GM18870 (cell line): ENCODE measurements at regions not wholly inside any gene's neighbourhood (a gene's known extent, or its start where the extent isn't known, plus 50 kb on each side); places are given as distances from the start of the nearest gene placed in this dataset.
"Not testable (repeated sequence)": the region's sequence is repeated elsewhere in the genome, so short reads cannot be mapped to it uniquely, and the experiment has no call there.

ENCODE experiments used
- ATAC-seq: cut with Tn5 transposase; IDR thresholded peaks from one replicate; pipeline ENCODE4 v1.9.1; 2021; ENCODE audit warnings: moderate library complexity; ENCODE audit not compliant: unreplicated experiment

DNA sequence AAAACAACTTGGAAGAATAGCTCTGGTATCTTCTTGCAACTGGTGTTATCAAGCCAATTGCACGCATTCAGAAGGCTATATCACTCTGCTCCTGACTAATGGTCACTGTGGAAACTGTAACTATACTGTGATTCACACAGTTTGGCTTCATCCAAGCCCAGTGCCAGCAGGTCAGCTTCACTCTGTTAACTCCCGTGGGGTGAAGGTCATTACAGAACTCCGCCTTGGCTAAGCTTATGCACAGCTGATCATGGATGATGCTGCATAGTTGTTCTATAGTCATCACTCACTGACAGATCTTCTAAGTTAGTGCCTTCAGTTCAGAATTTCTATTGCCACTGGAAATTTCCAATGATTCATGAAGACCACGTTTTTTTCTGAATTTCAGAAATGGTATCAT lies 497.2 kb upstream of the NETO1 start:
- ATAC-seq: no peak

DNA sequence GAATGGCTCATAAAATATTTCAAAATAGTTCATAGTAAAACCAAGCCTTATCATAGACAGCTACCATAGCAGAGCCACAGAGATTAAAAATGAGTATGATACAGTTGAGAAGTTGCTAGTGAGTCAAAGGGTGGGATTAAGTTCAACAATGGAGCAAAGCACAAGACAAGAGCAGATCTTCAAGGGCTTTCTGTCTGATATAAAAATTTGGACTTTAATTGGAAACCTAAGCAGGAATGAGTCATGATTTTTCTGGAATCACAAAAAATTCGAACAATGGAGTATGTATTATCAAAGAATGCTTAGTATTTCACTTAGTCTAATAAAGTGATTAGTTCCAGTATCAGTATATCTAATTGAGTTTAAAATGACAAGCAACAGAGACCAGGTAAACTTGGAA lies 487.3 kb upstream of the NETO1 start:
- no peak for ATAC-seq

DNA sequence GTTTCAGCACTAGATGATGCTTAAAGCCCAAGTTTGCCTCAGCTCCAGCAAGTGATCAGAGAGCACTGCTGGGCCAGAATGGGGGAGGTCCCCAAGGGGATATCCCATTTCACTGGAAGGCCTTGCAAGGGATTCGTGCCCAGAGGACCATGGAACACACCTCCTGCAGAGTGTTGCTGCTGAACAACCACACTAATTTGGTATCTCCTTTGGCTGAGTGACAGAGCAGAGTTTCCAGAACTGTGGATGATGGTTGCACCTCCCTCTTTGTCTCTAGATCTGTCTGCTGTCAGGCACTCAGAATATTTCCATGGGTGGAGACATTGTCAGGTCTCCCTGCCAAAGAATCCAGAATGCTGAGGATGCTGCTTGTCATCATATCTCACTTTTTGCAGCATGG lies 484.8 kb upstream of the NETO1 start:
- ATAC-seq: no peak

DNA sequence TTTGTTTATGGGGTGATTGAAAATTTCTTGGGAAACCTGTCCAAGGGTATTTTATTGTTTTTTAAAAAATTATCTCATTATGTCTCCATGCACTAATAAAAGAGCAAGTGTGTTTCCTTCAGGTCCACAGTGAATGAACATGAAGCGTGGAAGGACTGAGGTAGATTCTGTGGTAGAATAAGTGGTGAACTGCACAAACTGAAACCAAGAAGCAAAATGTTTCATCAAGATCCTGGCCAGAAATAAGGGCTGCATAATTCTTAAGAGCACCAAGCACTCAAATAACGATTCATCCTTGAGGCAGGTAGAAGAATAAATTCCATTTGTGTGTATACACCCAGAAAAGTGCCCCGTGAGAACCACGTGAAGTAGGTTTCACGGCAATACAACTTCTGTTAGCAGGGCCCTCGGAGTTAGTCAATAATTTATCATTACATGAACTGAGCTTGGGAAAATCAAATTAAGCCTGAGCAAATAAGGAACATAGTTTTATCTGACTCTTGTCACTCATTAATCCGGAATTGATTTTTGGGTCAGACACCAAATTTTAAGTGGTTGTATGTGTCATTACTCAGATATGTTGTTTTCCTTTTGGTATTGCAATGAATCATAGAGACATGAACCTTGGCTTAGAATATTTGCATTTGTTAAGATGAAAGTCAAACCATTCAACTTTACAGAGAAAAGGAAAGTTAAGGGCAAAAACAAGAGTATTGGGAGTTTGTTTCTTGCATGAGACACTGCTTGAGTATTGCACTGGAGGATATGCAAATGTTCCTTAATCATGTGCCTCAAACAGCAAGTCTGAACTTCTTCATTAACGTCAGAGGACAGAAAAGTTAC lies 472.6 kb upstream of the NETO1 start:
- peak; percentile 96 for ATAC-seq

DNA sequence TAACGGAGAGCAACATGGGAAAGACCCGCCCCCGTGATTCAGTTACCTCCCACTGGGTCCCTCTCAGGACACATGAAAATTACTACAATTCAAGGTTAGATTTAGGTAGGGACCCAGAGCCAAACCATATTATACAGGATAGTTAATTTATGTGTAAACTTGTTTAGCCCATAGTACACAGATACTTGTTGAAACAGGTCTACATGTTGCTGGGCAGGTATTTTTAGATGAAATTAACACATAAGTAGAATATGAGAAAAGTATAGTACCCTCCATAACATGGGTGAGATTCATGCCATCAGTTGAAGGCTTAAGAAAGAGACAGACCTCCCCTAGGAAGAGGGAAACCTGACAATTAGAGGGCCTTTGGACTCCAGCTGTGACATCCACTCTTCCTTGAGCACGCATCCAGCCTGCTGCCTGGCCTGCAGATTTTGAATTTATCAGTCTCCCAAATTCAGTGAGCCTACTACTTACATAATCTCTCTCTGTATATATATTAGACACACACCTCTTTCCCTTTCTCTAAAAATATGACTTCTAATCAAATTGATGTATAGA lies 463.5 kb upstream of the NETO1 start:
- ATAC-seq: no peak

DNA sequence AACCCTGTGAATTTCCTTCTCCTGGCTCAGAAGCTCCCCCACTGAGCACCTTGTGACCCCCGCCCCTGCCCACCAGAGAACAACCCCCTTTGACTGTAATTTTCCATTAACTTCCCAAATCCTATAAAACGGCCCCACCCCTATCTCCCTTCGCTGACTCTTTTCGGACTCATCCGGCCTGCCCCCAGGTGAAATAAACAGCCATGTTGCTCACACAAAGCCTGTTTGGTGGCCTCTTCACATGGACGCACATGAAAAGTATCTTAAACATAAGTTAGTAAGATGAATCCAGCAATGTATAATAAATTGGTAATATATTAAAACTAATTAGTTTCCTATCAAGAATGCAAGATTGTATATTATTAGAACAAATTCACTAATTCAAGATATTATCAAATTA lies 462.3 kb upstream of the NETO1 start:
- ATAC-seq: not testable (repeated sequence)

DNA sequence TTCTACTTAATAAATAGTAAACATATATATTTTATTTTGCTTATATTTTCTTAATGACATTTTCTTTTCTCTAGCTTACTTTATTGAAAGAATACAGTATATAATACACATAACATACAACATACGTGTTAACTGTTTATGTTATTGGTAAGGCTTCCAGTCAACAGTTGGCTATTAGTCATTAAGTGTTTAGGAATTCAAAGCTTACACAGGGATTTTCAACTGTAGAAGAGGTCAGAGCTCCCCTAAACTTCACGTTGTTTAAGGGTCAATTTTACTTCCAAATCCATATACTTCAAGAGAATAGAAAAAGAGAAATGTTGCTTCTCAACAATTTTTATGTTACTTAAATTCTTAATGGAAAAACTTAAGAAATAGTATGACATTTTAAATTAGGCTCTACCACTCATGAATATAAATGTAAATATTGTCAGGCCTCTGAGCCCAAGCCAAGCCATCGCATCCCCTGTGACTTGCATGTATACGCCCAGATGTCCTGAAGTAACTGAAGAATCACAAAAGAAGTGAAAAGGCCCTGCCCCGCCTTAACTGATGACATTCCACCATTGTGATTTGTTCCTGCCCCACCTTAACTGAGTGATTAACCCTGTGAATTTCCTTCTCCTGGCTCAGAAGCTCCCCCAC lies 456.5 kb upstream of the NETO1 start:
- not testable (repeated sequence) for ATAC-seq

DNA sequence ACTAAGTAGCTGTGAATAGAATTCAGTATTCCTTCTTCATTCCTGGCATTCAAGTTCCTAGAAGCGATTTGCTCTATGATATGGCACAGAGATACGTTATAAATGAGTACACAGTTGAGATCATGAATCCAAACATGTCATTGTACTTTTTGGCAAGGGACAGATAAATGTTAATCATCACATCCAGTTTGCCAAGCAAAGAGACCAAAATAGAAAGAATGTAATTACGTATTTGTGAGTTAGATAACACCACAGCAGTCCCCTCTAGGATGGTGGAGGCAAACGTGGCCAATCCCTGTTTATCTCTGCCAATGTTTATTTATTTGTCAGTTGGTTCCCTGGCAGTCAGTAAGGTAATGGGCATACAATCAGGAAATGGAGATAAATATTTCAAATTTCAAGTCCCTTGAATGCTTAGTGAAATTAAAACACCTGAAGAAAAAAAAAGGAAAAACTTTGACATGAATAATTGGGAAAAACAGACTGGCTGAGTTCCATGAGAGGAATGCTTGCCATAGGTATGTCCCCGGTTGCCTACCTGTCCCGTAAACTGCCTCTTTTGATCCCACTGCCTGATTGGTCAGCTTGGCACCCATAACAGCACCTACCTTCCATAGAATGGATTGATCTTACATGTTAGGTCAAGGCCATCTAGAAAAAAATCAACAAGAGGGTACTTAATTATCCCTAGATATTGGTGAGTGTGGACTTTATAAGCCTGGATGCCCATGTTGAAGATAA lies 451.1 kb upstream of the NETO1 start:
- no peak for ATAC-seq

DNA sequence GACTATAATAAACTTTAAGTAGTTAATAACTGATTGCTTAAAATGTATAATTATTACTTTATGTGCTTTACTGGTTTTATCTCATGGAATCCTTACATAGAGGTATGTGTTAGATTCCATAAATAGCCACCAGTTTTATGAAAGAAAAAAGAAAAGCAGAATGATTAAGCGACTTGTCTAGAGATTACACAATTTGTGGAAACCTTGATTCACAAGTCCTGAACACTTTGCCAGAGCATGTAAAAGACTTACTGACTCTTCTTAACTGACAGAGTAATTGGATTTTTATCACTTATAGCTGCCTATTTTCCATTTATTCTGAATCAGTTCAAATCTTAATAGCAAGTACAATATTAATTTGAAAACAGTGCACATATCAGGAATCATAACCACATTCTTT lies 448.7 kb upstream of the NETO1 start:
- no peak for ATAC-seq

DNA sequence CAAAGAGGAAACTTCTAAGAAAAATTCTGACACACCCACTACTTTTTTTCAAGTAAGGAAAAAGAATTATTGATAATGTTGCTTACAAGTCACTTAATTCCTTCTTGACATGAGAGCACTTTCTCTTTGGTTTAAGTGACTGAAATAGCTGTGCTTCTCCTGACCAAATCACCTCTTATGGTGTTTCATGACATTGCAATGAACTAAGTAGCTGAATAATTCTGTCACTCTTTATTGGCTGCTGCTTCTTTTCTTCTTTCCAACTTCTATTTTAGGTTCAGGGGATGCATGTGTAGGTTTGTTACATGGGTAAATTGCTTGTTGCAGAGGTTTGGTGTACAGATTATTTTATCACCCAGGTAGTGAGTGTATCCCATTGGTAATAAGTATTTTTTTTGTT lies 447.6 kb upstream of the NETO1 start:
- ATAC-seq: no peak

DNA sequence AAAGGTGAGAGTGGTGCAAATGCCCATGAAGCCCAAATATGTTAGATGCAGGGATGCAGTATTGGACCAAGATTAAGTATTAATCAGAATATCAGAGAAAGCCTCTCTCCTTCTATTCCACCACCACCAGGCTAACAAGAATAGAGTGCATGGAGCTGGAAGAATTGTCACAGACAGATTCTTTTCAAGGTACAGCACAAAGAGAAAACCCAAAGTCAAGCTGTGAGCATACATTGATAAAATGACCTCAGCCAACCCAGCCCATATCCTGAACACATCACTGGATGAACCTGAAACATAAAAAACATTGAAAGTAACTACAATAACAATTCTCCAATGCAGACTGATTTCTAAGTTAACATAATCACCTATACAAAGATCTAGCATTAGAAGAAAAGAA lies 445.7 kb upstream of the NETO1 start:
- ATAC-seq: no peak

DNA sequence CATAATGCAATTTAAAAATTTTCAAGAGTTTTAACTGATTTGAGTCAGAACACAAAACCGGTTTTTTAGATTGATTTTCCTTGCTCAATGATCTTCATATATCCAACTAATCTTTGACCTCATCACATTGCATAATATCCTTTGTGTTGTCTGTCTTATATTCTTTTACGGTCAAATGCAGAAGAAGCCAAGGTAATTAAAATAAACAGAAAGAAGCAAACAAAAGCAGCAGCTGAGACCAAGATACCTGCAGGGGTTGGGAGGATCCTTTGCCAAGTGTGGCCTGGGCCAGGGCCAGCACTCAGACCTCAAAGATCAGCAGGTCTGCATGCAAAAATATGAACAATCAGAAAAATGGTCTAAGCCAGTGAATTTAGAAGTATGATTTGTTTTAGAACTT lies 428.9 kb upstream of the NETO1 start:
- ATAC-seq: no peak

DNA sequence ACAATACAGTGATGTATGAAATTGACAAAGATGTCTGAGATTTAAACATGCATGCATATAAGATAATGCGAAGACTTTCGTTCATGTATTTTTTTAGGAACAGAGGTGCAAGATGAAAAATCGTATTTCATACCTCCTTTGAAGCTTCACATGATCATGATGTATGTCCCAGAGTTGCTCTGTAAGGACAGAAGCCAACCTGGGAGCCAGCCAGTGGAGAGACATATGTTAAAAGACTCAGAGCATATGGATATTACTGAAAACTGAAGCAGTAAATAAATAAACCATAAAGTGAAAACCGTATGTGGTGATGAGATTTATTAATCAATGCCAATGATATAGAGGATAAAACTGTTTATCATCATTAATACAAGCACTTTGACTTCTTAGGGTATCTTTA lies 424.4 kb upstream of the NETO1 start:
- ATAC-seq: no peak

DNA sequence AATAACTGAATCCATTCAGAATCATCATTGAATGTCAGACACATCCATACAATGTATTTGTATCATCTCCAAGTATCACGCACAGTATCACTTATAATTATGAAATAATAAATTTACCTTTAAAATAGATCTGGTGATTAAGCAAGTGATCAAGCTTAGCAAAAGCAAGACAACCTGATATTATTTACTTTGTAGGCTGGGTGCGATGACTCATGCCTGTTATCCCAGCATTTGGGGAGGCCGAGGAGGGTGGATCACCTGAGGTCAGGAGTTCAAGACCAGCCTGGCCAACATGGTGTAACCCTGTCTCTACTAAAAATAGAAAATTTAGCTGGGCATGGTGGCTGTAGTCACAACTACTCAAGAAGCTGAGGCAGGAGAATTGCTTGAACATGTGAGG lies 421.0 kb upstream of the NETO1 start:
- no peak for ATAC-seq

DNA sequence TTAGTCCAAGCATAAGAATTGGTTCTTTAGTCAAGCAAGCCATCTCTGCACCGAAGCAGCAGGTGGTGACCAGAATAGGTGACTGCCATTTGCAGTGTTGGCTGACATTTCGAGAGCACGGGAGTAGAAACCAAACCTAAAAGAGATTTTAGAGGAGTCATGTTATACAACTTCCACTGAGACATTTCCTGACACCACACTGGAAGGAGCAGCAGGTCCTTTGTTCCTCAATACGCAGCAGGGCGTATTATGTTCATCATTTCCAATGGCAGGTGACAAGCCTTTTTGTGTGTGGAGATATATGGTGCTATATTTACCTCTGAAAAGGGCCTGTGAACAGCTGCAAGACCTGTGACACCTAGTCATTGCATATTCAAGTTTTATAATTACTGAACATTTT lies 418.8 kb upstream of the NETO1 start:
- no peak for ATAC-seq

DNA sequence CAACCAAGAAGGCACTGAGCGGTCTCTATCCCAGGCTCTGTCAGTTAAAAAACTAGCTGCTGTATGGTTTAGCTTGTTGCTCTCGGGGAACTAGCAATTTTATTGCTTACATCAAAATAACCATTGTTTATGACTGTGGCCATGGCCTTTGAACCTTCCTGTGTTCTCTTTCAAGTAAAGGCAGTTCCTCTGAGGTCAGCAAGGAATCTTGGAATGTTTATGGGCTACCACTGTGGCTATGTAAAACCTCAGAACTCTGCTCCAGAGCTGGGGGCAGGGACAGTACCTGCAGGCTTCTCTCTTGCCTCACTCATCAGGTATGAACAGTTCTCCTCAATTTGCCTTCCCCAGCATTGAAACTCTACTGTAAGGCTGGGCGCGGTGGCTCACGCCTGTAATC lies 416.0 kb upstream of the NETO1 start:
- ATAC-seq: no peak

DNA sequence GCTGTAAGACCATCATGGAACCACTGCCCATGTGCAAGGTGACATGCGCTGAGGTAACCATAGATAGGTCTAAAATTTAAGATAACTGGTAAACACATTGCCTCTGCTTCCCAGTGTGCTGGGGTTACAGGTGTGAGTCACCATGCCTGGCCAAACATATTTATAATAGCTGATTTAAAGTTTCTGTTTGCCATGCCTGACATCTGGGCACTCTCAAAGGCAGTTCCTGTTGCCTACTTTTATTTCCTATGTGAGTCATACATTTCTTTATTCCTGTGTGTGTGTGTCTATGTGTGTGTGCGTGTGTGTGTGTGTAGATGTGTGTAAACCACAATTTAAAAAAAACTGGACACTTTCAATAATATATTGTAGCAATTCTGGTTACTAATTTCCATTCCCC lies 415.2 kb upstream of the NETO1 start:
- ATAC-seq: no peak

DNA sequence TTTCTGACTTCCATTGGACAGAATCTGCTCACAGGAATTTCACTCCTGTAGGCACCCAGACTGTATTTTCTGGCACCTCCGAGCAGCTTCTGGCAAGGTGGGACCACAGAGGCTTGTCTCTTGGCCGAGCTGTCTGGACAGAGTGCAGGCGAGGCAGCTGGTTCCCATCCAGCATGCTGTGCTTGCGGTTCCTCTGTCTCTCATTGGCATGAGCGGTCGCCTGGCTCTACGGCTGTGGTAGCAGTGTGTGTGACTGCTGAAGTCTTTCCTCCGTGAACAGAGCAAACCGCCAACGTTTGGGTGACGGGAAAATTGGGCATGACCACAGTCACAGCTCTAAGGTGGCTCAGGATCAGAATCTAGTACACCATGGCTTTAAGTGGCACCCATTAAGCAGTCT lies 411.7 kb upstream of the NETO1 start:
- no peak for ATAC-seq

DNA sequence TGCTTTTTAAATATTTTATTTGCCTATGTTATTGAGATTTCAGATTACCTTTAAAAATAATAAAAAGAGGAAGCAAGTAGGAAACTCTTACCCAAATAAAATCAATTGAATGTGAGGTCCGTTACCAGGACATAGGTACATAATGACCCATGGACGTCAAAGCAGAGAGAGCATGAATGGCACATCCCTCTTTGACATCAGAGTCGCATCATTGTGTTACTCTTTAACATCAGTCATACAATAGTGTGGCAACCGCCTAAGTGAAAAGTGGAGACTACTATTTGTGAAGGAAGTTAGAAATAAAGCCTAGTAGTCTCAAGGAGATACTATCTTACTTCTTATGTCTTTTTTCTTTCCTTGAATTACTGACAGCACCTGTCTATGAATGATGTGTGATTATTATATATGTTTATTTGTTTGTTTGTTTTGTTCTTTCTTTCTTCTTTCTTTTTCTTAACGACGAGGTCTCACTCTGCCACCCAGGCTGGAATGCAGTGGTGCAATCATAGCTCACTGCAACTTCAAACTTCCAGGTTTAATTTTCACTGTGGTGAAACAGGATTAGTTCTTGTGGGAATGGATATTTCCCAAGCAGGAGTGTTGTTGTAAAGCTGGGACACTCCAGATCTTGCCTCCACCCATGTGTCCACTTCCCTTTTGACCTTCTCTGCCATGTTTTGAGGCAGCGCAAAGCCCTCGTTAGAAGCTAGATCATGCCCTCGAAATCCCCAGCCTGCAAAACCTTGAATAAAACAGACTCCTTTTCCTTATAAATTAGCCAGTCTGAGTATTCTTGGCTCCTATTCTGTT lies 407.2 kb upstream of the NETO1 start:
- ATAC-seq: no peak

DNA sequence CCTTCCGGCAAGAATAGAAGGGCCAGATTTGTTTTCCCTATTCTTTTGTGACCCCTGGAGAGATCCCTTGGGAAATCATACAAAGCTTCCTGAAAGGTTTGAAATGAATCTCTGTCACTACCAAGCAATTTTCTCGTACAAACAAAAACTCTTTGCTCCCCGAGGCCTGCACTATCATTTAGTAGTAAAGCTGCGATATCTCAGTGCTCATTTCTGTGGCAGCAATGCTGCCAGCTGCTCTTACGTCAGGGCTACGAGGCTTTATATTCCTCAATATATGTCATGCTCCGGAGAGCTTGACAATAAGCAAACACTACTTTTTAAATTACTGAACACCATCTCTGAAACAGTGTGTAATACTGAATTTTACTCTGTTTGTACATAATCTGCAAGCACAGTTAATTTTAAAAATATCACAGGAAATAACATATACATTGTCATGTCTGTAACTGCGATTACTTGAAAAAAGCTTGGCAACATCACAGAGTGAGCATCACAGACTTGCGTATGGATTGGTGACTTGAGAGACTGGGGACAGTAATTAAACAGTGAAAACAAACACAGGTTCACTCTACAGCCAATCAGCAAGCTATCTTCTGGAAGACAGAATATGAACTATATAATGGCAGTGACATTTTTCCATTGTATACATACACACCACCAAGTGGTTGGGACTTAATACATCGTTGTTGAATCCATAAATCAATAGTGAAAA lies 403.3 kb upstream of the NETO1 start:
- no peak for ATAC-seq
